ENCODE measurements at regions not wholly inside any gene's neighbourhood (a gene's known extent, or its start where the extent isn't known, plus 50 kb on each side); places are given as distances from the start of the nearest gene placed in this dataset.

DNA sequence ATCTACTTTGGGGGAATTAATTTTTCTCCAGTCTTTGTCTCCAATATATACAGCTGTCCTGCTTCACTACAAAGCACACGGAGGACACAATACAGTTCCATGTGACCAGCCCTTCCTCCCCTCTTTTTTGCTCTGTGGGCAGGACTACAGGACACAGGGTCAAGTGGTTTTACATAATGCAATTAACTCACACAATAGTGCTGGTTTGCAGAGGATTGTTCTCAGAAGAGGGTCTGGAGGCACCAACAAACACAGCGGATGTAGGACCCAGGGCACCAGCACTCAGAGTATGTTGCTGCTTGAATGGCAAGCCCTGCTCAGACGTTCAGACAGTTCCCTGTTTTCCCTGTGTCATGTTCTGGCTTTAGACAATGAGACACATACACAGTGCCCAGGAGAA lies 52.0 kb upstream of the NPTX2 start:
- DNase-seq (ENCODE audit: low spot score): no peak

DNA sequence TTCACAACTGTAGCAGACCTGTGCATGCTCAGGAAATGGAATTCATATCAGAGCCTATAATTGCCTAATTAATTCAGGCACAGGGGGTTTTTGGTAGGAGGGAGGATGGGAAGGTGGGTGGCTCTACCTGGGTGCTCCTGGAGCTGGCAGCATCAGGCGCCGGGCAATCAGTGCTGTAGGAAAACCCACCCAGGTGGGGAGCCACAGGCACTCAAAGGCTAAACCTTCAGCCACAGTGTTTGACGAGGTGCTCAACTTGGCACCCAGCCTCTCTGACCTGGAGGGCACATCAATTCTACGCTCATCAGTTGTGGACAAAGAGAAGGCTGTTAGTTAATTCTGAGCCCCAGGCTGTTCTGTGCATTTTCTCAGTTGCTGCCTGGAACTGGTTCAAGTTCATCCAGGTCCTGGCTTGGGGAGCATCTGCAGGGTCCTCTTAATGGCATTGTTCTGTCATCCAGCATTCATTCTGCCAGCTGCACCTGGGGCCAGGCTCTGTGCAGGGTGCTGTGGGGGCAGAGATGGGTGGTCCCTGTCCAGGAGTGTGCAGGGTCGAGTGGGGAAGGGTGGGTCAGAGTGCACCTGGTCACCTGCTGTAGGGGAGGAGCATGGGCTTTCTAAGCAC lies 54.1 kb upstream of the NPTX2 start:
- no peak for DNase-seq (ENCODE audit: low spot score)

- DNase-seq (ENCODE audit: low spot score): no peak
These were observed 54.7 kb upstream of the NPTX2 start for GRCh38 chr7:98562381-98562823.

DNA sequence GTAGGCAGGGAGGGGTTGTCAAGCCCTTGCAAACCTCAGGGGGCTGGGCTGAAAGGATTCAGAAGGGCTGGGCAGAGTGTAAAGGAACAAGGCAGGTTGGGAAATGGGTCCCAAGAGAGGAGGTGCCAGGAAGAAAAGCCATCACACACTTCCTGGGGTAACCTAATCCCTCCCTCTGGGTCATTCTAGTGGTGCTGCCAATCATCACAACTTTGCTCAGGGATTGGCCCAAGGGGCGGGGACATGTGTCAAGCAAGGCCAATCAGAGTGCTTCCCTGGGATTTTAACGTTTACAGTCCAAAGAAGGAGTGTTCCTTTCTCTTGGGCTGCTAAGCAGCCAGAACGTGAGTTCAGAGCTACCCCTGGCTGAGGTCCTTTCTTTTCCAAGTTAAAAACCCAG lies 57.1 kb upstream of the NPTX2 start:
- no peak for DNase-seq (ENCODE audit: low spot score)

DNA sequence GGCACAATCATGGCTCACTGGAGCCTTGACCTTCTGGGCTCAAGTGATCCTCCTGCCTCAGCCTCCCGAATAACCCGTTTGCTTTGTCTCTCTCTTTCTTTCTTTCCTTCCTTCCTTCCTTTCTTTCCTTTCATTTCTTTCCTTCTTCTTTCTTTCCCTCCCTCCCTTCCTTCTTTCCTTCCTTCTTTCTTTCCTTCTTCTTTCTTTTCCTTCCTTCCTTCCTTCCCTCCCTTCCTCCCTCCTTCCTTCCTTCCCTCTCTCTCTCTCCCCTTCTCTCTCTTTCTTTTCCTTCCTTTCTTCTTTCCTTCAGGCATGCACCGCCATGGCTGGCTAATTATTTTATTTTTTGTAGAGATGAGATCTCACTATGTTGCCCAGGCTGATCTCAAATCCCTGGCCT lies 57.9 kb upstream of the NPTX2 start:
- no peak for DNase-seq (ENCODE audit: low spot score)

- DNase-seq (ENCODE audit: low spot score): no peak
These were observed 59.5 kb upstream of the NPTX2 start for GRCh38 chr7:98557538-98558031.

GRCh38 chr7:98556288-98556687 lies 60.8 kb upstream of the NPTX2 start:
- DNase-seq (ENCODE audit: low spot score): no peak

- DNase-seq (ENCODE audit: low spot score): no peak
These were observed 61.7 kb upstream of the NPTX2 start for GRCh38 chr7:98555403-98555802.

DNA sequence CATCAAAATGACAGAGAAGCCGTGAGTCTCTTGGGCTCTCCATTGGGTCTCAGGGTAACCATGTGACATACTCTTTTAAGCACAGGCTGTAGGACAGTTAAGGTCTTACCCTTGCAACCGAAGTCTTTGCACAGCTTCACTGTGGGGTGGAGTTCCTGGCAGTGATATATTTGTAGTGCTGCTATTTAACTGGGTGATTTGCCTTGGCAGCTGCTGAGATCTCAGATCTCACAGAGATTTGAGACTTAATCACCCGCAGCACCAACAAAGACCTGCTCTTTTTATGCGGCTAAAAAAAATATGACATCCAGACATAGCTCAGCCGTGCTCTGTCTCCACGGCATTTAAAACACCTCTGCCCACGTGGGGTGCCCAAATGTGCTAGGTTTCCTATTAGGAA lies 63.4 kb upstream of the NPTX2 start:
- DNase-seq (ENCODE audit: low spot score): no peak

DNA sequence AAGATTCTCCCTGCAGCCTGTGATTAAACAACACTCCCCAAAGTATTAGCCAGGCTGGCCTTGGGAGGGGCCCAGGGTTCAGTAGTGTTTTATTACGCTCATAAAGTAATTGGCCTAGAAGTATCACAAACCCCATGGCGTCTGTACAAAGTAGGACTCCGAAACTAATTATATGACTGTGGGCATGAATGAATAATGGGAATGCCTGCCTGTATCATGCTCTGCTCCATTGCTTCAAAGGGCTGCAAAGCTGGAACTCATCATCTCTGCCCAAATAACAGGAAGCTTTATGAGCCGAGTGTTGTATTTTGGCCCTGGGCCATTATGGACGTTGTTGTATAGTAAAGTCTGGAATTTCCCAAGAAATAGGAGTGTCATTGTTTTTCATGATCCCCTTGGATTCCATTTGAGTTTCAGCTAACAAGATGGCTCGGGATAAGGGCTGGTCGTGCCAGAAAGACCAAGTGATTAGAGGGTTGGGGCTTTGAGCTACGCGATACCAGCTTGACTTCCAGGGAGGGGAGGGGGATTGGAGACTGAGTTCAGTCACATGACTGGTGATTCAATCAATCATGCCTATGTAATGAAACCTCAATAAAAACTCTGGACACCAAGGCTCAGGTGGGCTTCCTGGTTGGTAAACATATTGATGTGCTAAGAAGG lies 65.3 kb upstream of the NPTX2 start:
- DNase-seq (ENCODE audit: low spot score): no peak

DNA sequence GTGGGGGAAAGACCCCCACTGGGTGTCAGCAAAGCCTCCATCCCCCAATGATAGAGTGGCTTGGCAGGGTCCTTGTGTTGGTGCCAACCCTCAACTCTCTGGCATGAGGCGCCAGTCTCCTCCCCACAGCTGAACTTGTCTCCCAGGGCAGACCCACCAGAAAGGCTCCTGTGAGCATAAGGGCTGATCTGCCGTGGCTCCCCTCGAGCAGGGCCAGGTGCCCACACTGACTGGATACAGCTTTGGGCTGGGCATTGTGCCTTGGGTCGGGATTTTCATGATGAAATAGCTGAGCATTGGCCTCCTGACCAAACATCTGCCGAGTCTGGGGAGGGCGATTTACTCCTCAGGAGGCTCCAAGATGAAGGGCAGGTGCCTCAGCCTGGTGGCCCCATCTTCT lies 68.1 kb upstream of the NPTX2 start:
- no peak for DNase-seq (ENCODE audit: low spot score)

GRCh38 chr7:98548370-98548769 lies 68.7 kb upstream of the NPTX2 start:
- no peak for DNase-seq (ENCODE audit: low spot score)

DNA sequence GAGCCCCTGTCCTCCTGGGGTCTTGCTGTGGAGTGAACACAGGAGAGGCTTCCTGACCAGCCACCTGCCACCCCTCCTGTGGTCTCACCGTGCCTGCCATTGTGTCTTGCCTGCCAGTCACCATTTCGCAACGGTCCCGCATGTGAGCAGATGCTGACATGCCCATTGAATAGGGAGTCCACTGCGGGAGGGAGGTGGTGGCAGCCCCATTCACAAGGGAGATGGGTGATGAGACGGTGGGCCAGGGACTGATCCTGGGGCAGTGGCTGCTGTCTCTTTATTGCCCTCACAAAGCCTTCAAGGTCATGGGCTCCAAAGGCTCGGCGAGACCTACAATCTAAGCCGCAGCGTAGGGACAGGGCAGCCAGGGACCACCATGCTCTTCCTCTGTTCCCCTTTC lies 76.0 kb upstream of the NPTX2 start:
- no peak for DNase-seq (ENCODE audit: low spot score)

DNA sequence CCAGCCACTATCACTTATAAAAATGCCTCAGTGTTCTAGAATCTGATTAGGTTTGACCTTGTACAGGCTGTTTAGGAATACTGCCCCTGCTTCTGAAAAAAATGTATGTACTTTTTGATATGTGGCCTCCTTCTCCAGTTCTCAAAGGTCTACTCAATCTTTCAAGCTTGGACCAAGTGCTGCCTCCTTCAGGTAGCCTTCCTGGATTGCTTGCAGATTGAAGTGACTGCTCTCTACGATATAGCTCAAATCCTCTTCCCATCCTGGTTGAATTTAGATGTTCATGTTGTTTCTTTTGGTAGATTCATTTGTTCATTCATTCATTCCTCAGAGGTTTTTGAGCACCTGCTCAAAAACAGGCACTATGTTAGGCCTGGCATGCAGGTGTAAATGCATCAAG lies 77.2 kb upstream of the NPTX2 start:
- no peak for DNase-seq (ENCODE audit: low spot score)

DNA sequence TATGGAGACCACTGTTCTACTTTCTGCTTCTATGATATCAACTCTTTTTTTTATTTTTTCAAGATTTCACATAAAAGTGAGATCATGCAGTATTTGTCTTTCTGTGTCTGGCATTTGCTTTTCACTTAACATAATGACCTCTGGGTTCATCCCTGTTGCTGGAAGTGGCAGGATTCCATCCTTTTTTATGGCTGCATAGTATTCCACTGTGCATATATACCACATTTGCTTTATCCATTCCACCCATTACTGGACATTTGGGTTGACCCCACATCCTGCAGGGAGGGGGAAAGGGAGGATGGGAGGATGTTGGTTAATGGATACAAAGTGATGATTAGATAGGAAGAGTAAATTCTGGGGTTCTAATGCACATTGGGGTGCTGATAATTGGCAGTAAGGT lies 80.3 kb upstream of the NPTX2 start:
- DNase-seq (ENCODE audit: low spot score): no peak

- DNase-seq (ENCODE audit: low spot score): no peak
These were observed 82.6 kb upstream of the NPTX2 start for GRCh38 chr7:98534493-98534892.

DNA sequence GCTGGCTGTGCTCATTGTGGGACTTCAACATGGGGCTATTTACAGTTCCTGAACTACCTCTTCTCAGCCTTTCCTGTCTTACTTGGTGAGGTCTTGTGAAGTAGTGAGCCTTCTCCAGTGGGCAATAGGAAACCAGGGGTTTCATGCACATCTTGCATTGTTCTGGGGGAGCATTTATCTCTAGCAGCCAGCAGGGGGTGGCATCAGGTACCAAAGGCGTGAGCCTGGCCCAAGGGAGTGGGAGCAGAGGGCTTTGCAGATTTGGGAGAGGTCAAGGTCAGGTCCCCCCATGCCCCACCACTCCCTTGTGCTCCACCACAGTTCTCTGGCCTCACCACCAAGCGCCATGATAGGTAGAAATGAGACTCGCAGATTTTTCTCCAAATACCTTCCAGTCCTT lies 85.4 kb upstream of the NPTX2 start:
- no peak for DNase-seq (ENCODE audit: low spot score)

GRCh38 chr7:98528079-98528478 lies 89.0 kb upstream of the NPTX2 start:
- DNase-seq (ENCODE audit: low spot score): no peak

GRCh38 chr7:98526059-98526458 lies 91.0 kb upstream of the NPTX2 start:
- no peak for DNase-seq (ENCODE audit: low spot score)

DNA sequence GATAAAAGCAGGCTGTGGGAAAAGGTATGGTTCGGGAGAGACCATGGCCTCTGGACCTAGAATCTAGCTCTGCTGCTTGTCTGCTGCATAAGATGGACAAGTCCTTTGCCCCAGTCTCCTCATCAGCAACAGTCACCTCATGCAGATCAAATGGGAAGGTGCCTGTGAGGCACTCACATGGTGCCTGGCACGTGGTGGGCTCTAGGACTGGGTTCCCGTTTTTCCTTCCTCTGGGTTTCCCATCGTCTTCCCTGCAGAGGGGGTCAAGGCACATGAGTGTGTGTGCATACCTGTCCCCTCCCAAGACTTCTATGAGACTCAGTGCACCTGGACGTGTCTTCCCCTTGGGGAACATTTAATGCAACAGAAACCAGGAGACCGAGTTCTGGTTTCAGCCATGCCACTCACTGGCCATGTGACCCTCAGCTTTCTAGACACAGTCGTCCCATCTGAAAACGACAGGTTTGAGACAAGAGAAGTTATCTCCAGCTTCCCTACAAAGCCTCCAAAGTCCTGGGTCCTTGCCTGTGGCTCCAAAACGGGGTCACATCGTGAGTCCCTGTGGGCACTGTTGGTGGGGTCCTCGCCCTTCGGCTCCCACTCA lies 95.9 kb upstream of the NPTX2 start:
- no peak for DNase-seq (ENCODE audit: low spot score)

- DNase-seq (ENCODE audit: low spot score): no peak
These were observed 96.6 kb upstream of the NPTX2 start for GRCh38 chr7:98520356-98520951.

DNA sequence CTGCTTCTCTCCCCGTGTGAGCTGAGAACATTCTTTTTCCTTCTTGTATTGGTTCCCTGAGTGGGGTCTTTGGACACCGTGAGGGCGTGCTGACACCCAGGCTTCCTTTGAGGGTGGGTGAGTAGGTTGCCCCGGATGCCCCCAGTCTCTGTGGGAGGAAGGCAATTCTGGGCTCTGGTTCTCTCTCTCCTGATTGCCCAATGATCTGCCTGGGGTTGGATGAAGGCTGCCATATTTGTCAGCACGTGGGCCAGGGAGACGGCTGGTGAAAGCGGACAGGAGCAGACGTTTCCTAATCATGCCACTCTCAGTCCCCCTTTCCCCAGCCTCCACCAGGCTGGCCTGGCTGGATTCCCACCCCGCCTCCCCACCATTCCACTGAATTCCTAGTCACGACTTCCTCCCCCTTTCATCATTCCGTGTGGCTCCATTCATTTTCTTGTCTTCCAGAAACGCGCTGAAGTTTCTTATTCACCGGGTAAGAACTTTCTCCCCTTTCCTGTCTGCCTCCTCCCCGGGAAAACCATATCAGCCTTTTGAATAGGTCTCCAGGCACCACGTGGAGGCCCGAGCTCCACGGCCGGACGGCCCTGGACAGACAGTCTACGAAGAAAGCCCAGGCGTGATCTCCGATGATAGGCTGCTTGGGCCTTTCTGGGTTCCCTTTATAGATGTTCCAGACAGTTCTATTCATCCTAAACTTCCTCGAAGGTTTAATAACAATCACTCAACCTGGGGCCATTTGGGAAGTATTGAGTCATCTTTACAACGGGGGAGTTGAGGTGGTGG lies 98.7 kb upstream of the NPTX2 start:
- DNase-seq (ENCODE audit: low spot score): no peak
